MV-4-11 (cell line): ENCODE measurements at regions not wholly inside any gene's neighbourhood (a gene's known extent, or its start where the extent isn't known, plus 50 kb on each side); places are given as distances from the start of the nearest gene placed in this dataset.

Source experiments
- DNase-seq: peaks from one replicate; lab custom pipeline; 2025; lab: John Stamatoyannopoulos, UW

DNA sequence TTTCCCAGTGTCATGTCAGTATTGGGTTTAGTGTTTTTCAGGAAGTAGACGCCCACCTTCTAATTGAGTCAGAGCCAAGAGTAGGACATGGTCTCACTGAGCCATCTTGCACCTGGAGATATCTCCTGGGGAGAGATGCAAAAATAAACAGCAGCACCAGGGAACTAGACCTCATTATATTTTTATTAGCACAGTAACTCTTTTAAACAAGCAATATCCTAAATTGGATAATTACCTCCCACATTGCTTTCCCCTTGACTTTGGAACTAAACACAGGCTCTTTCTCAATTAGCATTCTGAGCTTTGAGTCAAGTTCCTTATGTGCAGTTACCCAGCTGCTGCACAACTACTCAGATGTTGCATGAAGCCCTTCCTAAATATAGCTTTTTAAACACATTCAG lies 175.4 kb downstream of the IBTK start:
- no peak for DNase-seq

DNA sequence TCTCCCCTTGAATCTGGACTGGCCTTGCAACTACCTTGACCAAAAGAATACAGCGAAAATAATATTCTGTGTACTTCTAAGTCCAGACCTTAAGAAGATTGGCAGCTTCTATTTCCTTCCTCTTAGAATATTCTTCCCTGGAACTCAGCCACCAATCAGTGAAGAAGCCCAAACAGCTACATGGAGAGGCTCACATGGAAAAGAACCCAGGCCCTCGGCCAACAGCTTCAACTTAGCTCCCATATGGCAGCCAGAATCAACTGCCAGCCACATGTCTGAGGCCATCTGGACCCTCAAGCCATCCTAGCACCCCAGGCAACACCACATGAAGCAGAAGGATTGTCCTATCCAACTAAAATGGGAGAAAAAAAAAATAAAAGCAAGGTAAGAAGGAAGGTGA lies 178.8 kb downstream of the IBTK start:
- no peak for DNase-seq

DNA sequence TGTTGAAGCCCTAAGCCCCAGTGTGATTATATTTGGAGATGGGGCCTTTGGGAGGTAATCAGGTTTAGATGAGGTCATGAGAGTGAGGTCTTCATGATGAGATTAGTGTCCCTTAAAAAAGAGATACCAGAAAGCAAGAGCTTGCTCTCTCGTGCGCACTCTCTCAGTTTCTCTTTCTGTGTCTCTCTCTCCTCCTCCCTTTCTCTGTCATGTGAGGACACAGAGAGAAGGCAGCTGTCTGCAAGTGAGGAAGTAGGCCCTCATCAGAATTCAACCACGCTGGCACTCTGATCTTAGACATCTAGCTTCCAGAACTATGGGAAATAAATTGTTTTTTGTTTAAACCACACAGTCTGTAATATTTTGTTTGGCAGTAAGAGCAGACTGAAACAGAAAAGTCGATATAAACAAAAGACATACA lies 180.5 kb downstream of the IBTK start:
- DNase-seq, result peak; percentile 71

DNA sequence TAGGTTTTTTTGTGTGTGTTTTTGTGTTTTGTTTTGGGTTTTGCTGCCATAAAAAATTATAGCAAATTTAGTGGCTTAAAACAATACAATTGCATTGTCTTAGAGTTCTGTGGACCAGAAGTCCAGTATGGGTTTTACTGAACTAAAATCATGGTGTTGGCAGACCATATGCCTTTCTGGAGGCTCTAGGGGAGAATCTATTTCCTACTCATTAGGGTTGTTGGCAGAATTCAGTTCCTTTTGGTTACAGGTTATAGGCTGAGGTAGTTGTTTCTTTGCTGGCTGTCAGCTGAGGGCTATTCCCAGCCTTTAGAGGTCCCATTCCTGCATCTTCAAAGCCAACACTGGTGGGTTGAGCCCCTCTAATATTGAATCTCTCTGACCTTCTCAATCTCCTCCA lies 181.3 kb downstream of the IBTK start:
- DNase-seq, result no peak

DNA sequence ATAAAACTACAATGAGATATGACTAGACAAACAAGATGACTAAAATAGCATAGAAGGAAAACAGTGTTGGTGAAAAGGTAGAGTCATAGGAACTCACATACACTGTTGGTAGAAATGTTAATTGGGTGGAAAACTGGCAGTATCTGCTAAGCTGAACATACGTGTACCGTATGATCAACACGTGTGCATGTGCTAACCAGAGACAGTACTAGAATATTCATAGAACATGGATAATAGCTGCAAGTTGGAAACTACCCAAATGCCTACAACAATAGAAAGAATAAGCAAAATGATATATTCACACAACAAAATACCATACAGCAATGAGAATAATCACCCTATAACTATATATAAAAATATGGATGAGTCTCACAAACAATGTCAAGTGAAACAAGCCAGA lies 184.0 kb downstream of the IBTK start:
- no peak for DNase-seq

DNA sequence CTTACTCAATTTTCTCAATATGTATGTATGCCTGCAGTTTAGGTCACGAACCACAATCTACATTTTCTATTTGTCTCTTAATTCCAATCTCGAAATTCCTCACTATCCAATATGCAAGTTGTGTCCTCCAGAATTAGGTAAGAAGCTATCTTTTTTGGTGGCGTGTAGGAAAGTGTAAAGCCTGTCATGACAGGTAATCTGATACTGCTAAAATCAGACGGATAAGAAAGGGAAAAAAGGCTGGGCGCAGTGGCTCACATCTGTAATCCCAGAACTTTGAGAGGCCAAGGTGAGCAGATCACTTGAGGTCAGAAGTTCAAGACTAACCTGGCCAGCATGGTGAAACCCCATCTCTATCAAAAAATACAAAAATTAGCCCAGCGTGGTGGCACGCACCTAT lies 185.3 kb downstream of the IBTK start:
- DNase-seq, result no peak

DNA sequence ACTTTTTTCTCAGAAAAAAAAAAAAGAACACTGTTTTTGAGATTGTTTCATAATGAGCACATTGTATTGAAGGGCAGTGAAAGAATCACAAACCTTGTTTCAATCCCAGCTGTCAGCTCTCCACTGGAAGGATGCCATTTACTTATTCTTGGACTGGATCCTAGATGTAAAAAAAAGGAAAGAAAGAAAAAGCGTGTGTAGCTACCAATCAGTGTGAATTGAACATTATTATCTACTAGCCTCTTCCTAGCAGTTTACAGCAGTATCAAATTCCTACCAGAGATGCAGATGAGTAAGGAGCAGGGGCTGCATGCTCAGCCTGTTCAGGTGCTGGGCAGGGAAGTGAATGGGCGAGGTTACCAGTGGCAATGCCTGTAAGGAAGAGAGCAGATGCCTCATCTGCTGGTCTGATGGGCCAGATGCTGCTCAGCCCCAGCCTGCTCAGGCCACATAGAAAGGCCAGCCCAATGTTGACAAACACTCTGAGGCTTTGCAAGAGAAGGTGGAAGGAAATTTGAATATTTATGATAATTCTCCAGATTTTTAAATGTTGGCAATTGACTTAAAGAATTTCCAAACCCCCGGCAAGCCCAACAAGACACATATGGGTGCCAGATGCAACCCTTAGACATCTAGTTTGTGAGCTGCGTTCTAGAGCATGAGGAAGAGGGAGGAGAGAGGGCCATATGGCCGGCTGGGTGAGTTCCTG lies 189.5 kb downstream of the IBTK start:
- no peak for DNase-seq

DNA sequence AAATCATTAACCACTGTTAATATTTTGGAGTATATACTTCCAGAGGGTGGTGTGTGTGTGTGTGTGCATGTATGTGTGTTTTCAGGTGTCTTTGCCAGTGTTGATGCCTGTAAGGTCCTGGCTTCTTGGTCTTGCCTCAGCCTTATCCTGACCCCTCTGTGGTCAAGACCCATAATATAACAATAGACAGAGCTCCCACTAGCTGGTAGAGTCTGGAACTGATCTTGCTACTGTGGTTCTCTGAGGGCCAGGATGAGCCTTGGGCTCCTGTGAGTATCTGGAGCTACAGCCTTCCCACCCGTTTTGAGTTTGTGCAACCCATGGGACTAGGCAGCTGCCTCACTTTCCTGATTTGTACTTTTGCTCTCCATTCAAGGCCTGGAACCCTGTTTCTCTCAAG lies 191.0 kb downstream of the IBTK start:
- no peak for DNase-seq

DNA sequence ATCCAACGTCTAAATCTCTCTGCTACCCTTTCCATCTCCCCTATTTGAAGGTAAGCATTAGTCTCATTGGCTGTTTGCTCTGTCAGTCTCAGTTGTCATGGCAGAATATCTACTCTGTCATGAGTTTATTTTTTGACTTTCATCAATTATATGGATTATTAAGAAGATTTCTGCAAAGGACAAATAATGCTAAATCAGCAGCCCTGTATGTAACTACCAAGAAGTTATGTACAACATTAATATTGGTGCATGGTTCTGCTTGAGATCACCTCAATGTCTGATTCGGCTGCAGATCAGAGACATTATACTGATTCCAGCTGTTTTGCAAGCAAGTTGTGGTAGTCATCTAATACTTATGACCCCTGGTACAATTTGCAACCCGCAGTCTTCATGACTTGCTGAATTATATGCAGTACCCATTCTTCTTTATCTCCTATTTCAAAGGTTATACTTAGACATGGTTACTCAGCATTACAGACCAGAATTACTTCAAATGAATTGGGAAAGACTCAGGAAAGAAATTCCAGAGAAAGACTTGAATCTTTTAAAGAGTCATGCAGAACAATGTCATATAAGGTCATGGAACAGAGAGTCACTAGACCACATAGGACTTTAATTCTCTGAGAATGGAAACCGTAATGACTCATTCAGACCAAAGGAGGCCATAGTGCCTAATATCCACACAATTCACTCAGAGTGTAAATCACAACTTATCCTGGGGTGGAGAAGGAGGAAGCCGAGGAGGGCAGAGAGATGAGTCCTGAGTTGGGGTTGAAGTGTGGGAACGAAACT lies 201.4 kb downstream of the IBTK start:
- peak; percentile 5 for DNase-seq

DNA sequence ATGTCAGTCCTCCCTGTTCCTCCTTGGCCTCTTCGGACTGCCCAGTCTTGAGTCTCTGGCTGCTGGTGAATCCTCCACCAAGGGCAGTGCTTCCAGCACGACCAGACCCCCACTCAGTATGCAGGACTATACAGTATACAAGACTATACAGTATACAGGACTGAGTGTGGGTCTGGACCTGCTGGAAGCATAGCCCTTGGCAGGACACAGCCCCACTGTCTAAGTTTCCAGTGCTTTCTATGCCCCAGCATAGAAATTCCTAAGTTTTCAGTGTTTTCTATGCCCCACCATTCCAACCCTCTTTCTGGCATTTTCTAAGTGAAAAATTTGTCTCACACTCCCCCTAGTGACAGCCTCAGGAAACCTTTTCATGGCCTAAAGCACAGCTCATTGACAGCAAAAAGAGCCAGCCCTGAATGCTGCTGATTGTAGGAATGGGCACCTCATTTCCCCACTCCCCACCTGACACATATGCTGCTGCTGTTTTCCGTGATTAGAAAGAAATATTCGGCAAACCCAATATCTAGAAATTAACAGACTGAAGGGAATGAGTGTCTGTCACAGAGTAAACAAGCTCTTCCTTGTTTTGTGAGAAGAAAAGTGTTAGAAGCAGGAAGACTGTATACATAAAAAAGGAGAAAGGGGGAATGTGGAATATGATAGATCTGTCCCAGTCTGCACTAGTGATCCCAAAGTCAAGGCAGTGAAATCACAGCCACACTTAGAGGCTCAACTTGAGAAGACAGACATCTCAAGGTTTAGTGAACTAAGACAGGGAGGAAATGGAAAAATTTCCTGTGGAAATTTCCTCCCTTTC lies 206.9 kb downstream of the IBTK start:
- peak; percentile 19 for DNase-seq

DNA sequence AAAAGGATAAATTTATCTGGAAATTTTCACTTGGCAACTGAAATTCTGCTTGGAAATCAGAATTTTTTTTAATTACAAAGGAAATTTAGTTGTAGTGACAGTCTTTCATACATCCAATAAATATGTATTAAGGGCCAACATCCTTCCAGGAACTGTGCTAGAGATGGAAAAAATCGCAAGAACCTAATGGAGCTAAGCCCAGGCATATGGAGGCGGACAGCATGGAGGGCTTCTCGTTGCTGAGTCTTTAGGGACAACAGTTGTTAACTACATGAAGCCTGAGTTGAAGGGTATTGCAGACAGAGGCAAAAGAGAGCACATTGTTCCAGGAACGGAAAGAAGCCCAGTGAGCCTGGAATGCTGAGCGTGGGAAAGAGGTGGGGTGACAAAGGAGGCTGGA lies 208.9 kb downstream of the IBTK start:
- no peak for DNase-seq

DNA sequence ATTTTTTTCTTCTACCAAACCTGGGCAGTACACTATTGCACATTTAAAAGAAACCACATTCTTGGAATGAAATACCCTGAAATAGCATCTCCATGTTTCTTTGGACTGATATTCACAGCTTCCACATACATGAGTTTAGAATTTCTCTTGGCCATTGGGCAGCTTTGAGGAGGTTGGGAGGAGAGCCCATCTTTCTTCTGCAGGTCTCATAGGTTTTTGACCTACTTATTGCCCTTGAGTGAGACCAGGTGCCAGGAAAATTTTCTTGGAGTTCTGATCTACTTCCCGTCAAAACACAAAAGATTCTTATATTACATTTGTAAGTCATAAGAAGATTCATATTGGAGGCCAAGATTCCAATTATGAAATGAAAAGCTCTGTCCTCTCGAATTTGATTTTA lies 212.0 kb downstream of the IBTK start:
- no peak for DNase-seq

DNA sequence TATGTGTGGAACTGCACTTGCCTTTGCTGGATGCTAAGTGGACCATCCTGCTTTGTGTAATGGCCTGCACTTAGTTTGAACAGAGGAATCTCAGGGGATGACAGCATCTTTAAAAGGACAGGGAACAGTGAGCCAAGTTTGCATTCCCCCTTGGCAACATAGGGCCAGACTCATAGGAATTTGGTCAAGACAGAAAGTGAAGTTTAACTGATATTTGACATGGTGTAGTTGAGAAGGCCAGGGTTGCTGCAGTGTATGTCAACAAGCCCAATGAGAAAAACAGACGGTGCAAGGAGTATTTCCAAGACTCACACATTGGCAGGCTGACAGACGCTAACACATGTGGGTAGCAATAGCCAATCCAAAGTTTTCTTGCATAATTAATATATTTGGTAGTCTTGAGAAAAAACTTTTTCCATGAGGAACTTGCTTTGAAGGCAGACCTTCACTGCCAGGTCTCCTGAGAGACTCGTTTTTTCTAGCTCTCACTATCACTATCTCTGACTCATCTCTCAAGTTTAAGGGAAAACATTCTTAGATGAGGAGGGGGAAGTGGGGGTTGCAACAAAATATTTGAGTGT lies 213.8 kb downstream of the IBTK start:
- DNase-seq, result no peak

DNA sequence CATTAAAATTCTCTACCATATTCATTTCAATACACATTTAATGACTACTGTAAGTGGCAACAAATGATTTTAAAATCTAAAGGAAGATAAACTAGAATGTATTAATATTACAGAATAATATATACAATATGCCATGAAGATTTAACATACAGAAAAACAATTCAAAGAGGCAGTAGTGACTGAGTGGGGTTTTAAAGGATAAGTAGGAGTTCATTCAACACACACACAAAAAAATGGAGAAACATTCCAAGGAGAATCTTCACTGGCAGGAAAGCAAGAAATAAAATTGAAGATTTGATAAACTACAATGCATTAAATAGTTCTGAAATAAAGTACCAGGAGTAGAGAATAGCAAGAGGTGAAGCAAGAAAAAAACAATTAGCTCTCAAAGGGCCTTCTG lies 215.1 kb downstream of the IBTK start:
- no peak for DNase-seq

DNA sequence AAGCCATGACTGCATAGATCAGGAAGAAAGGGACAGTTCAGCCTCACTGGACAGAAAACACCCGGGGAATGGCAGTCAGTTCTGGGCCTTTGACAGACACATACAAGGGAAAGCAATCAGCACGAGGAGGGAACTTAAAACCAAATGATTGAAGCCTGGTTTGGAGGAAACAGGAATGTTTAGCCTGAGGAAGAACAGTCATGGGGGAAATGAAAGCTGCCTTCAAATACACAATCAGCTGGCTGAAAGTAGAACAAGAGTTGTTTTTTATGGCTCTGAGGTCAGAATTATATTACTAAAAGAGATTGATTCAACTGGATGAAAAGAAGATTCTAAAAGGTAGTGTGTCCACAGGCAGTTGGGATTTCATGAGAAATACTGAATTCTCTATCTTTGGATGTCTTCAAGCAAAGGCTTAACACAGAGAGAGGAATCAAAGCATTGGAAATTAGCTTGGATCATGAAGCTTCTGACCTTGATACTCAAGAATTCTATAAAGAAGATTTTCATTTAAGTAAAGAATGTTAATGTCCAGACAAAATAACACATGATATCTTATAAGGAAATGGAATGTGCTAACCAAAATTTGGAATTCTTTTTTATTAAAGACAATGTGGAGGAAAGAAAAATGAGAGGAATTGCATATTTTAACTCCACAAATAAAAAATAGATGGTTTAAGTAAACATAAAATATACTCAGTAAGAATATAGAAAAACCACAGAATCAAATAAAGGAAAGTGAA lies 216.6 kb downstream of the IBTK start:
- peak; percentile 40 for DNase-seq

DNA sequence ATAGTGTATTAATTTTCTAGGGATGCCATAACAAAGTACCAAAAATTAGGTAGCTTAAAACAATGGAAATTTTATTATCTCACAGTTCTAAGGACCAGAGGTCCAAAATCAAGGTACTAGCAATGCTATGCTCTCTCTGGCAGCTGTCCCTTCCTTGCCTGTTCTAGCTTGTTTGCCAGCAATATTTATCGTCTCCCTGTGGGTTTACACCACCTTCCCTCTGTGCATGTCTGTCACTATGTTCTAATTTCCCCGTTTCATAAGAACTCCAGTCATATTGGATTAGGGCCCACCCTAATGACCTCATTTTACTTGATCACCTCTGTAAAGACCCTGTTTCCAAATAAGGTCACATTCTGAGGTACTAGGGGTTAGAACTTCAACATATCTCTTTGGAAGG lies 217.2 kb downstream of the IBTK start:
- no peak for DNase-seq

DNA sequence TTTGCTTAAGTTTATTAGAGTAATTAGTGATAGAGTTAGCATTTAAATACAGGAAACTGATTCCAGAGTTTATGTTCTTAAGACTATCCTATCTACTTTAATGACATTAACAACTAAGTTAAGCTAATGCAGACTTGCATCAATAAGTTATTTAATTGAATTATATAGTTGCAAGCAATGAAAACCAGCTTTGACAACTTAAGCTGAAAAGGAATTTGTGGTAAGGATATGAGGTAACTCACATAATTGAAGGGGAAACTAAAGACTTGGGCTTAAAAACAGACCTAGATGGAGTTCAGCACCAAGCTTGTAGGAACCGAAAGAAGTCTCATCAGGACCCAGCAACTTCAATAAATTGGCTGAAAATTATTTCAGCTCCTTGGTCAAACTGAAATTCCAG lies 222.3 kb downstream of the IBTK start:
- DNase-seq, result peak; percentile 76

DNA sequence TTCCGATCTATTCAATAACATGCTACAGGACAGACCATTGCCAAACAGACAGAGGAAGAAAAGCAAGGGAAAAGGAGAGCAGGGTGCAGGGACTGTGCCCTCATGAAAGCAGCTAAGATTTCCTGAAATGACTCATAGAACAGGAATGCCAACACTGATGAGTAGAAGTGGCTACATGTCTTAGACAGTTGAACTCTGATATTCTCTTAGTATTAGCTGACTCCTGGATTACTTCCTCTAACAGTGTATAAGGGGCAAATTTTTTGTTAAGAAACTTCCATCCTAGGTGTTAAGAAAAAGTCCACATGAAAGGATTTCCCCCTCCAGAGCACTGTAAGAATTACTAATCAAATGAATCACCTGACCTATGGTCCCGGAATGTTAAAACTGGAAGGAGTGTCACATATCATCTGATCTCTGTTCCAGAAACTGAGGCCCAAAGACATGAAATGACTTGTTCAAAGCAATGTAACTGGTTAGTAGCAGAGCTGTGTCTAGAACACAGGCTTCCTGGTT lies 224.9 kb downstream of the IBTK start:
- DNase-seq, result no peak

DNA sequence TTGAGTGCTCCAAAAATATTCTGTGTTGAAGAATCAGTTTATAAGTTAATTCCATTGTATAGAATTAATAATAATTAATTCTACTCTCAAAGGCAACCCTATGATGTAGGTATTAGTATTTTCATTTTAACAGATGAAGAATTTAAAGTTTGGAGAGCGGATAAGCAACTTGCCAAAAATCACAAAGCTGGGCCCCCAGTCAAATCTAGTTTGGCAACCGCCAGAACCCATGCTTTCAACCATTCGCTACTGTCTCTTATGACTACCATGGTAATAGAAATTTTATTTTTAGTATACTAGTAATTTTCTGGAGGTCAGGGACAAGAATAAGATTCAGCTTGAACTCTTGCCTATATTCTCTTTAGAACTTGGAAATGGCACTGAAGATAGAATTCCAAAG lies 229.8 kb downstream of the IBTK start:
- no peak for DNase-seq

DNA sequence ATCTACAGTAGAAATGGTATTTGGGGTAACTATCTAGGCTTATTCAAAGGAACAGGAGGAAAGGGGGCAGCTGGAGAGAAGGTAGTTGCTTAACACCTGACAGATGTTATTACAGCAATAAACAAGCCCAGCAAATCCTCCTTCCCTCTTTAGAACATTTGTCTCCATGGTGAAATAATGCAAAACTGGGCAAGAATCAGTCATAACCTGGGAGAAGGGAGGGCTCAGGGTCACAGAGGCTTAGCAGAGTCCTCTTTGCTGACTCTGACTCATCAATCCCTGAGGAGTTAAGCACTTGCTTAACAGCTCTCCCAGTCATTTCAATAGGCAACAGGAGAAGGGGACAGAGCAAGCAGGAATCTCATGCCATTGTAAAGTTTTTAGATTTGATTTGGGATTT lies 230.3 kb downstream of the IBTK start:
- peak; percentile 35 for DNase-seq

DNA sequence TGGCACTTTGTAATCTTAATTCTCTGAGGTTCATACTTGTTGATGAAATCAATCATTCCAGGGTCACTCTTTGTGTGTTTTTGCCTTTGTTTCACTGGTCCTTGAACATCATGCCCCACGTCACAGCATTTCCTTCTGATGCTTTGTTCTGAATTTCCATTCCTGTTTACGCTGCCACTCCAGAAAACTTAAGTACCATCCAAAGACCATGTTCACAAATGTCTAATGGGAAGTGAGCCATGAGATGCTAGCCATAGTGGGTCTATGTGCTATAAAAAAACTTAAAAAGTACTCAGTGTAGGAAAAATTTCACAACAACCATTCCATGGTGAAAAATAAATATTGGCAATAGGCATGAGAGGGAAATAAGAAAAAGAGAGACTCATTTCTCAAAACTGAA lies 232.0 kb downstream of the IBTK start:
- no peak for DNase-seq

DNA sequence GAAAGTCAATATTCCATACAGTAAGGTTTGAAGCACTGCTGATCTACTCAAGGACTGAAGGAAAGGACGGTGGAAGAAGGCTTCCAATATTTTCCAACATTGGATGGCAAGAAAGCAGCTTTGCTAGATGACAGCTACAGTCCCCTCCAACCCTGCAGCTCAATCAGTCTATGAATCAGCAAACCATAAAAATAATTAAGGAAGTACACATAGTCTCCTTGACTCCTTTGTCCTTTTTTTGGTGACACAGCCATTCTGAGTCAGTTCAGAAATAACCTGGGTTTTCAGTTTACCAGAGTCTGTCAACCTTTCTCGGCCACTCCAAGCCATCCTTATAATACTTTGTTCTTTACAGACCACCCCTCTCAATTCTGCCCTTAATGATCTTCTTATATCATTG lies 232.5 kb downstream of the IBTK start:
- DNase-seq, result peak; percentile 47
